ENCODE measurements at regions not wholly inside any gene's neighbourhood (a gene's known extent, or its start where the extent isn't known, plus 50 kb on each side); places are given as distances from the start of the nearest gene placed in this dataset.
"Not testable (repeated sequence)": the region's sequence is repeated elsewhere in the genome, so short reads cannot be mapped to it uniquely, and the experiment has no call there.

- no peak for ATAC-seq
- Histone ChIP-seq H3K9me3 (ENCODE audit: control insufficient read depth, insufficient read depth, low read depth, low read length) (no peaks in the 10 kb centered on the region), H3K27ac (ENCODE audit: low read length) (no peak overlapping the region), H3K27me3 (ENCODE audit: control insufficient read depth, insufficient read depth, low read length) (no peaks in the 10 kb centered on the region), H3K4me1 (ENCODE audit: control insufficient read depth, insufficient read depth, low read length) (no peaks in the 10 kb centered on the region), H3K36me3 (ENCODE audit: control insufficient read depth, insufficient read depth, low read length) (no peaks in the 10 kb centered on the region), H3K4me3 (ENCODE audit: low read depth in 2 of 2, low read length in 2 of 2) (no peak overlapping the region)
- in situ Hi-C loops (cut with HindIII; ENCODE audit: low pct_unique_long_range_greater_than_20kb, low sequenced_read_pairs): no loop called here
- no peak for TF ChIP-seq POLR2AphosphoS5 (IDR thresholded peaks at IDR 0.05; ENCODE audit: low read depth, low read length)
- TF ChIP-seq CTCF (IDR thresholded peaks at IDR 0.05): no peak
- no peak for TF ChIP-seq SIN3A (IDR thresholded peaks at IDR 0.05; ENCODE audit: borderline replicate concordance, insufficient read depth, low read depth, low read length)
- TF ChIP-seq TCF7L2 (IDR thresholded peaks at IDR 0.05; ENCODE audit: low read depth, low read length): no peak
- TF ChIP-seq REST (IDR thresholded peaks at IDR 0.05; ENCODE audit: insufficient read depth in 1 of 2, low read depth in 2 of 2, low read length in 1 of 2): no peak
- BruUV-seq (replicated peaks): no TSS peak
- intact Hi-C loops (cut with micrococcal nuclease; ENCODE audit: unreplicated experiment): no loop called here
- ChIA-PET CTCF (no interaction called here), POLR2A (interaction anchor here (0.6 kb wide), 1 partner anchor 608 kb away, joined by 5 read pairs; no protein-coding TSS in a partner anchor)
- DNase-seq (ENCODE audit: low read depth, low spot score): no peak
These were observed 1355.1 kb downstream of the HACE1 start for GRCh38 chr6:103504501-103505154.

GRCh38 chr6:103496588-103496987, 1363.1 kb downstream of the HACE1 start:
- CTCF ChIA-PET; DNase-seq (ENCODE audit: low read depth, low spot score); H3K4me1 ChIP-seq (ENCODE audit: control insufficient read depth, insufficient read depth, low read length); H3K27me3 ChIP-seq (ENCODE audit: control insufficient read depth, insufficient read depth, low read length); intact Hi-C loops (cut with micrococcal nuclease; ENCODE audit: unreplicated experiment); H3K27ac ChIP-seq (ENCODE audit: low read length); ATAC-seq; H3K9me3 ChIP-seq (ENCODE audit: control insufficient read depth, insufficient read depth, low read depth, low read length); H3K4me3 ChIP-seq (ENCODE audit: low read depth in 2 of 2, low read length in 2 of 2); H3K36me3 ChIP-seq (ENCODE audit: control insufficient read depth, insufficient read depth, low read length); in situ Hi-C loops (cut with HindIII; ENCODE audit: low pct_unique_long_range_greater_than_20kb, low sequenced_read_pairs); BruUV-seq (replicated peaks); POLR2A ChIA-PET: not testable (repeated sequence)

- H3K4me3 ChIP-seq (ENCODE audit: low read depth in 2 of 2, low read length in 2 of 2): no peak overlapping the region
- BruUV-seq (replicated peaks): no TSS peak
- no peak for DNase-seq (ENCODE audit: low read depth, low spot score)
- TF ChIP-seq CTCF (IDR thresholded peaks at IDR 0.05) (no peak), REST (IDR thresholded peaks at IDR 0.05; ENCODE audit: insufficient read depth in 1 of 2, low read depth in 2 of 2, low read length in 1 of 2) (no peak), TCF7L2 (IDR thresholded peaks at IDR 0.05; ENCODE audit: low read depth, low read length) (no peak), POLR2AphosphoS5 (IDR thresholded peaks at IDR 0.05; ENCODE audit: low read depth, low read length) (no peak)
- H3K27me3 ChIP-seq (ENCODE audit: control insufficient read depth, insufficient read depth, low read length): no peaks in the 10 kb centered on the region
- no peak overlapping the region for H3K27ac ChIP-seq (ENCODE audit: low read length)
- in situ Hi-C loops (cut with HindIII; ENCODE audit: low pct_unique_long_range_greater_than_20kb, low sequenced_read_pairs) (no loop called here), intact Hi-C loops (cut with micrococcal nuclease; ENCODE audit: unreplicated experiment) (no loop called here)
- no peaks in the 10 kb centered on the region for H3K4me1 ChIP-seq (ENCODE audit: control insufficient read depth, insufficient read depth, low read length)
- no peak for ATAC-seq
- POLR2A ChIA-PET: no interaction called here
- CTCF ChIA-PET: no interaction called here
- no peaks in the 10 kb centered on the region for H3K36me3 ChIP-seq (ENCODE audit: control insufficient read depth, insufficient read depth, low read length)
- H3K9me3 ChIP-seq (ENCODE audit: control insufficient read depth, insufficient read depth, low read depth, low read length): no peaks in the 10 kb centered on the region
These were observed 1403.1 kb downstream of the HACE1 start for GRCh38 chr6:103456652-103457051.

All from Panc1 (cell line).